GM12865 (cell line): ENCODE measurements at regions not wholly inside any gene's neighbourhood (a gene's known extent, or its start where the extent isn't known, plus 50 kb on each side); places are given as distances from the start of the nearest gene placed in this dataset.

Experiments
- DNase-seq: peaks from one replicate; pipeline ENCODE4 v3.0.0; 2010; ENCODE audit warnings: low read depth
- H3K4me3 ChIP-seq: 2 replicates; pipeline ENCODE4 v1.5.1; 2011; ENCODE audit warnings: mild to moderate bottlenecking, low read depth, low read length, control low read depth
- CTCF ChIP-seq: IDR thresholded peaks from 2 replicates; pipeline ENCODE4 v1.5.1; 2011; ENCODE audit warnings: low read length, control low read depth, low read depth, inconsistent platforms; ENCODE audit not compliant: insufficient read depth; ENCODE audit errors: missing control alignments

GRCh38 chr11:33618351-33618710 lies 82.3 kb downstream of the C11orf91 start:
- no peak for DNase-seq
- no peak overlapping the region for H3K4me3 ChIP-seq
- no peak for TF ChIP-seq CTCF

DNA sequence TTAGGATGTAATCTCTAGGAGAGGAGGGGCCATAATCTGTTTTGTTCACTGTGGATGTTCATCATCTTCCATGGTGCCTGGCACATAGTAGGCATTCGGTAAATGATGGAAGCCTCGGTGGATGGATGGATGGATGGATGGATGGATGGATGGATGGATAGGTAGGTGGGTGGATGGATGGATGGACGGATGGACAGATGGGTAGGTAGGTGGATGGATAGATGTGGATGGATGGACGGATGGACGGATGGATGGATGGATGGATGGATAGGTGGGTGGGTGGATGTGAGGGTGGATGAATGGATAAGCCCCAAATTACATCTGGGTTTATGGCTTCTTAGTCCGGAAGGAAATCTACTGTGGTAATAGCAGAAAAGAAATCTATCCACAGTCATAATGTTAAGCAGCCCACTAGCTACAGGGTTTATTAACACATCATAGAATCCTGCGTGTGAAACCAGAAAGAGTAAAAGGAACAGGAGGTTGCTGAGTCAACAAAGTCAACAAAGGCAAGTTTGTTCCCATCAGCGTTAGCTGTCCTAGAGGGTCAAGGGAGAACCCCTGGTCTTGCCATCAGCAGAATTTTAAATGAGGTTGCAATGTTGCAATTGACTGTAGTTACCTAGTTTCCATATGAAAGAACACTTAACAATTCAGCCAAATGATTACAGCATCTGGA lies 82.8 kb downstream of the C11orf91 start:
- H3K4me3 ChIP-seq, result no peak overlapping the region
- no peak for TF ChIP-seq CTCF
- no peak for DNase-seq

DNA sequence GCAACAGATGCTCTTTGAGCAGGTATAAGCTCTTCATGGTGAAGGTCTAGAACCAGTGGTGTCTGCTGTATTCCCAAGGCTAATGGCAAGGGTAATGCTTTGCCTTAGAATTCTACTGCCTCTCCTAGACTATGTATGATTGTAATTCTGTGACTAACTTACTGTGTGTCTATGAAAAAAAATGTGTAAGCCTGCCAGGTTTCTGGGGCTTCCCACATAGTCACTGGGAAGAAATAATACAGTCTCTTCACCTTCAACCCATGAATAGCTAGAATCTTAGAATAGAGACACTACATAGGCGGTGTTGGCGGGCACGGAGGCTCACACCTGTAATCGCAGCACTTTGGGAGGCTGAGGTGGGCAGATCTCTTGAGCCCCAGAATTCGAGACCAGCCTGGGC lies 84.1 kb downstream of the C11orf91 start:
- TF ChIP-seq CTCF, result no peak
- no peak overlapping the region for H3K4me3 ChIP-seq
- DNase-seq, result no peak

- no peak overlapping the region for H3K4me3 ChIP-seq
- TF ChIP-seq CTCF, result no peak
- no peak for DNase-seq
Measured at GRCh38 chr11:33615751-33616150, 84.9 kb downstream of the C11orf91 start.

DNA sequence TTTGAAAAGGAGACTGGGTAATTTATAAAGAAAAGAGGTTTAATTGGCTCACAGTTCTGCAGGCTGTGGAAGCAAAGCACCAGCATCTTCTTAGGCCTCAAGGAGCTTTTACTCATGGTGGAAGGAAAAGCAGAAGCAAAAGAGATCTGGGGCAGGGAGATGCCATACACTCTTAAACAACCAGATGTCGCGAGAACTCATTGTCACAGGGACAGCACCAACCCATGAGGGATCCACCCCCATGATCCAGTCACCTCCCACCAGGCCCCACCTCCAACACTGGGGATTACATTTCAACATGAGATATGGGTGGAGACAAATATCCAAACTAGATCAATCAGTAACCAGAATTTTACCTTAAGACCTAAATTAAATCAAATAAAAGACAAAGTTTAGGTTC lies 87.2 kb downstream of the C11orf91 start:
- no peak for DNase-seq
- H3K4me3 ChIP-seq, result no peak overlapping the region
- TF ChIP-seq CTCF, result no peak

GRCh38 chr11:33610903-33611302 lies 89.7 kb downstream of the C11orf91 start:
- H3K4me3 ChIP-seq, result no peak overlapping the region
- TF ChIP-seq CTCF, result no peak
- DNase-seq, result no peak

DNA sequence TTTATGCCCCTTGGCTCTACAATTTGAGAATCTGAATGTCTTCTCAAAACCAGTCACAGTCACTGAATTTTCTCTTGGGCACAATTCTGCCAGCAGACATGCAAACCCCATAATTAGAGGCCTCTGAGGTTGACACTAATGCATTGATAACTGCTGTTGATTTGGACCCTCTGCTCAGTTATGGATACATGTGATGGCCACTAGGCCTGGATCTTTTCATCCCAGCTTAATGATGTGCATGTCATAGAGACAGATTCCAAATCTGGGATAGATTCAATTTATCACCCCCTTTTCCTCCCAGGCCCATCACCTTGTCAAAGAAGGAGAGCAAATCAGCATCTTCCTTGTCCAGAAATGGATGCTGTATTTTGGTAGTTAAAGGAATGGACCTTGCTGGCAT lies 92.2 kb downstream of the C11orf91 start:
- no peak for DNase-seq
- no peak overlapping the region for H3K4me3 ChIP-seq
- no peak for TF ChIP-seq CTCF
